GM18909 (cell line): ENCODE measurements at regions not wholly inside any gene's neighbourhood (a gene's known extent, or its start where the extent isn't known, plus 50 kb on each side); places are given as distances from the start of the nearest gene placed in this dataset.
"Not testable (repeated sequence)": the region's sequence is repeated elsewhere in the genome, so short reads cannot be mapped to it uniquely, and the experiment has no call there.

Source experiments
- ATAC-seq: cut with Tn5 transposase; IDR thresholded peaks from one replicate; pipeline ENCODE4 v1.9.1; 2021; ENCODE audit warnings: mild to moderate bottlenecking; ENCODE audit not compliant: unreplicated experiment, poor library complexity

GRCh38 chr12:75774261-75775052, 257.1 kb downstream of the PHLDA1 start:
- peak; percentile 67 for ATAC-seq

GRCh38 chr12:75773377-75773776, 258.2 kb downstream of the PHLDA1 start:
- no peak for ATAC-seq

- no peak for ATAC-seq
Observed at GRCh38 chr12:75771023-75771422, 259.6 kb upstream of the KRR1 start.

DNA sequence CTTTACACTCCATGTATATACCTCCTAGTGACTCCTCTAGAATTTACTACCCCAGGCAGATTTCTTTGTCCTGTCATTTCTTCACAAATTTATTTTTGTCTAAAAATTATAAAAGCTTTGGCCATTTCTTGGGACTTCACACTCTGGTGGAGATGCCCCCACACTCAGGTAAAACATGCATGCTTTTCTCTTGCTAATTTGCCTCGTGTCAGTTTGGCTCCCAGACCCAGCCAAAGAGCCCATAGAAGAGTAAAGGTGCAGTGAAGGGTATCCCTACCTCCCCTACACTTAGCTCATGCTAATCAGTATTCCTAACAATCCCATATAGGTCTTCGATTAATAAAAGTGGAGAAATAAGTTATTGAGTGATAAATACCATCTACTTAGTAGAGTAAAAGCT, 256.5 kb upstream of the KRR1 start:
- no peak for ATAC-seq

- ATAC-seq, result no peak
Observed at GRCh38 chr12:75766263-75767160, 255.1 kb upstream of the KRR1 start.

DNA sequence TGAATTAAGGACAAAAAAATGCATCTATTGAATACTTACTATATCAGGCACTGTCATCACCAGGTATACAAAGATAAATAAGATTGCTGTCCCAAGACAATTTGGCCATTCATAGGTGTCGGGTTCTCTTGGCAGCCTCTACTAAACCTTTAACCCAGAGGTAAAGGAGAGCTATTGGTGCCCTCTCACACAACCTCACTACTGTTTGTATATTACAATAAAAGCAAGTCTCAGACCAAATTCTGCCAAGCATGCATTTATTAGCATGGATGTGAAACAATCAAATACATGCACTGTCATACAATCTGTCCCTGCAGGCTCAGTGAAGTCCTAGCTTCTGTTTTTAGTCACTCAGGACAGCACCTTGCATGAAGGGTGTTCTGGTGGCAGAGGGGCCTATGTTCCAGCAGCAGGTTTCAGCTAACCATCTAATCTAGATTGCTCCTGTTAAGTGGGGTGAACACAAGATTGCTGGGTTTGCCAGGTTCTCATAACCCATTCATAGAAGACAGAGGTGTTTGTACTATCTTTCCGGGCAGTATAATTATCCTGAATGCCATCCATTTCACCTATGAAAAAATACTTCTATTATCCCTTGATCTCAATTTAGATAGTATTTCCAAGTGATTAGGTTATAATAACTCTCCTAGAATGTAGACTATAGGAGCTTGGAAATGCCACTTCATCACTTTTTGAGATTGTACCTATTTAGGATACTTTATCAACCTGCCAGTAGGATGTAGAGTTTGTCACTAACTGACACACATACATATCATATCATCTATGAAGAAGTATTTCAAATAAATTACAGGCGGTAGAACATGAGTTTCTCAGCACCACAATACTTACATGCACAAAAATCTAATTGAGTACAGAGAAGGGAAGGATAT, 254.0 kb upstream of the KRR1 start:
- ATAC-seq, result no peak

GRCh38 chr12:75764091-75764841, 252.9 kb upstream of the KRR1 start:
- ATAC-seq, result no peak

DNA sequence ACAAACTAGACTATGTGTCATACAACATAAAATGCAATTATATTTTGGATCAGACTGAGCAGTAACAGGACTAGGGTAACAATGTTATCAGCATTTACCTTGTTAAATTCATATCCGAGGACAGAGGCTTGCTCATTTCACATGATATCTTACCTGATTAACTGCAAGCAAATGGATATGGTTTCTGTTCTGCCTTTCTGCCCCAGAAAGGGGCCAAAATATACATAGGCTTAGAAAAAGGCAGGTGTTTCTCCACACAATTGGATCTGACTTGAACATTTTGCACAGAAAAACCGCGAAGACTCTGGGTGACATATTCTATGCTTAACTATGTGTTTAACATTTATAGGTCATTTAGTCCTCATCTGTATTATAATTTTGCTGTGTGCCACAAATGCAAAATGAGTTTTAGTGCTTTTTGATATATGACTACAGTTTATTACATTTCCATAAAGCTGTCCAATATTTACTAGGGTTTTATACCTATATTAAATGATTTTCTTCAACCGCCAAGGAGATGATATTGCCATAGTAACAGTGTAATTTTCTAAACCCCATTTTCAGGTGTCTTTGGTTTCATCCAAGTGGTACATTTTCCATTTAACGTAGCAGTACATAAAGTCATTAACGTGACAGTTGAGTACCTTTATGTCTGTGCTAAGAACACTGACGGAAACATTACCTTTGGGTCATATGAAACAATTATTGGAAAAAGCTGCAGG, 249.3 kb upstream of the KRR1 start:
- no peak for ATAC-seq

- no peak for ATAC-seq
Observed at GRCh38 chr12:75759842-75760572, 248.6 kb upstream of the KRR1 start.

- ATAC-seq, result no peak
Observed at GRCh38 chr12:75759196-75759595, 247.8 kb upstream of the KRR1 start.

GRCh38 chr12:75756771-75757170, 245.4 kb upstream of the KRR1 start:
- no peak for ATAC-seq

GRCh38 chr12:75756111-75756510, 244.7 kb upstream of the KRR1 start:
- no peak for ATAC-seq

DNA sequence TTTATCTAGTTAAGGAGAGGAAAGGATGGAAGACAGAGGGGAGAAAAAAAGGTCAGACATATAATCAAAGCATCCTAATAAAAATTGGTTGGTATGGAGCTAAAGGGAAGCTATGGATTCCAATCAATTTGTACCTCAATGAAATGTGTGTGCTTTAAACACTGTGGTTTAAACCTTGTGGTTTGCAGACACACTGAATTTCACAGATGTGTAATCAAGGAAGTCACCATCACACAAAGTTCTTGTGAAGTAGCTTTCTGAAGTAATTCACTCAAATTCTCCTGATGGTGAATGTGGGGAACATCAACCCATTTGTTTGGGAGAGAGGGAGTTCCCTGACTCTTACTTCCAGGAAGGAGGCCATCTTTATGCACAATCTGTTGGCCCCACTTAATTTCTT, 243.3 kb upstream of the KRR1 start:
- no peak for ATAC-seq

GRCh38 chr12:75754141-75754540, 242.7 kb upstream of the KRR1 start:
- no peak for ATAC-seq

DNA sequence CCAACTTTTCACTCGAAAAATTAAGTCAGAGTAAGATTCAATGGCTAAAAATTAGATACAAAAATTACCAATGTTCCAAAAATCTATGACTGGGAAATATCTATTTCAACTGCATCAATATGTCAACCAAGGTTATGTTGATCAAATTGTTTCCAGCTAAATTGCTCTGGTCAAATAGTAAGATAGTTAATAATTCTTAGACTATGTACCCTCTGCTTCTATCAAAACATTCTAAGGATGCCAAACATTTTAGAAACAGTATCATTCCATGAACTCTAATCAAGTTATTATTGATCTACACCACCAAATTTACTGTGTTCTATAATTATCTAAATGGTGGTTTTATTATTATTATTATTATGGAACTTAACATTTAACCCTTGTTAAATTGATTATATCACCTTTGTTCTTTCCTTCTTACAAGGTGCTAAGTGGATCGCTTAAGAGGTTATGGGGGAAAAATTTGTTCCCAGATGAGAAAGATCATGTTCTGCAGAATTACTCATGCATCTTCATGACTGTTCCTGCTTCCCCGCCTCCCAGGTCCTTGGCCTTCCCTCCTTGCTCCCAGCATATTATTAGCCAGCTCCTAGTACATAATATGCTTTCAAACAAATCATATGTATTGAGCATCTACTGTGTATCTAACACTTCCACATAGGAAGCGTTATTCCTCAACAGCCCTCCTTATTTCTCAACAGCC, 240.5 kb upstream of the KRR1 start:
- no peak for ATAC-seq

GRCh38 chr12:75750716-75751306, 239.4 kb upstream of the KRR1 start:
- no peak for ATAC-seq

DNA sequence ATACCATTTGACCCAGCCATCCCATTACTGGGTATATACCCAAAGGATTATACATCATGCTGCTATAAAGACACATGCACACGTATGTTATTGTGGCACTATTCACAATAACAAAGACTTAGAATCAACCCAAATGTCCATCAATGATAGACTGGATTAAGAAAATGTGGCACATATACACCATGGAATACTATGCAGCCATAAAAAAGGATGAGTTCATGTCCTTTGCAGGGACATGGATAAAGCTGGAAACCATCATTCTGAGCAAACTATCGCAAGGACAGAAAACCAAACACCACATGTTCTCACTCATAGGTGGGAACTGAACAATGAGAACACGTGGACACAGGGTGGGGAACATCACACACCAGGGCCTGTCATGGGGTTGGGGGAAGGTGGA, 237.6 kb upstream of the KRR1 start:
- not testable (repeated sequence) for ATAC-seq

GRCh38 chr12:75748136-75748535, 236.7 kb upstream of the KRR1 start:
- ATAC-seq, result no peak
